HG03565 (cell line): ENCODE measurements at regions not wholly inside any gene's neighbourhood (a gene's known extent, or its start where the extent isn't known, plus 50 kb on each side); places are given as distances from the start of the nearest gene placed in this dataset.

Source experiments
- ATAC-seq: cut with Tn5 transposase; IDR thresholded peaks from one replicate; pipeline ENCODE4 v1.9.1; 2021; ENCODE audit warnings: mild to moderate bottlenecking, moderate library complexity; ENCODE audit not compliant: unreplicated experiment

DNA sequence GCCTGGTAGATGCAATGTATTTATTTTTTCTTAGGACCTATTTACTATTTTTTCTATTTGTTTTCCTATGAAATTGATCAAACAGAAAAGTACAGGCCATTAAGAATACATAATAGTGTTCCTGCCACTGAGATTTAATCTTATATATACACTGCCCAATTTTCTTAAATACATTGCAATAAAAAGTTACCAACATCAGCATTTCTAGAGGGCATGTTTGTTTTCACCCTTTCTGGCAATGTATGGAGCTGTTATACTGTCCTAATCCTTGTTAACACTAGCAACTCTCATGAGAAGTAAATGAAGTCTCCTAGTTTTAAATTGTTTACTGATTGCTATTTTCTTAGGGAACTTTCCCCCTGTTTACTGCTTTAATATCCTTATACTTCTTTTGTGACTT, 359.1 kb upstream of the SEMA3A start:
- no peak for ATAC-seq

- no peak for ATAC-seq
These were observed 354.8 kb upstream of the SEMA3A start for GRCh38 chr7:84549409-84549808.

GRCh38 chr7:84548366-84549365, 354.1 kb upstream of the SEMA3A start:
- ATAC-seq: no peak

- no peak for ATAC-seq
These were observed 352.7 kb upstream of the SEMA3A start for GRCh38 chr7:84547331-84547730.

DNA sequence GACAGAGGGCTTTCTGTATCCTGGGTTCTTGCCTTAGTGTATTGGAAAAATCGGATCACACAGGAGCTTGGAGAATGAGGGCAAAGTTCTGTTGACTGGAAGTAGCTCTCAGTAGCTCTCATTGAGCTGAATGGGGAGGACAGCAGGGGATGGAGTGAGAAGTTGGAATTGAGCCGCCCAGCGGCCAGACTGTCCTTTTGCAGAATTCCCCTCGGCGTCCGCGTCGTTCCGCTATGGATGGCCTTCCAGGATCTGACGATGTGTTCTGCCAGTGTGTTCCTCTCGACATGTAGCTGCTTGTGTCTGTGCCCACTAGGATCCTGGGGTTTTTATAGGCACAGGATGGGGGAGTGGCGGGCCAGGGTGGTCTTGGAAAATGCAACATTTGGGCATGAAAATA, 351.8 kb upstream of the SEMA3A start:
- ATAC-seq: no peak

DNA sequence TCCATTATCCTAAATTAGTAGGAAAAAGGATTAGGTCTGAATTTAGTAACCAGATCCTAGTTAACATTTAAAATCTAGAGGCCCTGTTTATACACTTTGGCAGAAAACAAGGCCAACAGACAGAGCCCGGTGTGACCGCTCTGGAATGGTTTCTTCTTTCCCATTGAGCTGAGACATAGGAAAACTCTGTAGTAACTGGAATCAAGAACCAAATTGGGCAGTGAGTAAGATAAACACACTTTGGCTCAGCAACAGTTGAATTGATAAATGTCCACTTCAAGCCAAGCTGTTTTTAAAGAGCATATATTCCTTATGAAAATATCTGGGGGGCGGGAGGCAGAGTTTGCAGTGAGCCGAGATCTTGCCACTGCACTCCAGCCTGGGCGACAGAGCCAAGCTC, 343.7 kb upstream of the SEMA3A start:
- no peak for ATAC-seq

- ATAC-seq: no peak
These were observed 341.8 kb upstream of the SEMA3A start for GRCh38 chr7:84536271-84536870.

DNA sequence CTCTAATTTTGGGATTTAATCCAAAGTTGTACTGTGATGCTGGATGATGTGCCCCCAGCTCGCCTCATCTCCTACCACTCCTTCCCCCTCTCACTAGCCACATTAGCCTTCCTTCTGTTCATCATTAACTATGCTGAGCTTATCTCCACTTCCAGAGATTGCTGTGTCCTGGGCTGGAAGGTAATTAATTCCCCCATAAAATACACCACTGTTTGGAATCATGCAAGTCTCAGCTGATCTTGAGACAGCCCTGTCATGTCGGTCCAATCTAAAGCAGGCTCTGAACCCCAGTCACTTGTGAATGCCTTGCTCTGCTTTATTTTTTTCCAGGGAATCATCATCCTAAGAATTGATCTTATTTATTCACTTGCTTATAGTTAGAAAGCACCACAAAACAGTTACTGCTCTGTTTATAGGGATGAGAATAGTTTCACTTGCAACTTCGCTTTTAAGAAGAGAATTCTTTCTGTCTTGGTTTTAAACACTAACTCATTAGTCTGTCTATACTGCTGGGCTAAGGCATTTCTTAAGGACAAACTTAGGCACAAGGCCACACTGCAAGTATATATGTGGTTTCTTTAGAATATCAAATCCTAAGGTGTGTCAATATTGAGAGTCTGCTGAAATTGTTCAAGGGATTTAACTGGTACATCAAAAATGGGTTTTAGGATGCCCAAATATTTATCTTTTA, 341.1 kb upstream of the SEMA3A start:
- ATAC-seq: no peak

DNA sequence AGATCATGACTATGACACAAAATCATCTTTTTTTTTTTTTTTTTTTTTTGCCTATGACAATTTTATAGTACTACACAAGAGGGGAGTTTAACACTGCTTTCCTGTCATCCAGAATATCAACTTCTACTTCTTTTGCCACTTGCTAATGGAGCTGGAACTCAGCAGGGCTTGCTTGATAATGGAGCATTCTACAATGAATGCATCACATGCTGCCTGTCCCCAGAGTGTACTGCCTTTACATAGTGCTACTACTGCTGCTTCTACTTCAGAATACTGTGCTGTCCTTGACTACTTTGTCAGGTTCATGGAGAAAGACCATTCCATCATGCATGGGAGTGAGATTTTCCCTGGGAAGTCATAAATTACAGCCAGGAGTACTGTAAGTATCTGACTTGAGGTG, 338.6 kb upstream of the SEMA3A start:
- ATAC-seq: no peak

GRCh38 chr7:84532196-84532595, 337.6 kb upstream of the SEMA3A start:
- no peak for ATAC-seq

GRCh38 chr7:84529480-84530205, 335.1 kb upstream of the SEMA3A start:
- no peak for ATAC-seq

- ATAC-seq: no peak
These were observed 334.3 kb upstream of the SEMA3A start for GRCh38 chr7:84528756-84529479.

DNA sequence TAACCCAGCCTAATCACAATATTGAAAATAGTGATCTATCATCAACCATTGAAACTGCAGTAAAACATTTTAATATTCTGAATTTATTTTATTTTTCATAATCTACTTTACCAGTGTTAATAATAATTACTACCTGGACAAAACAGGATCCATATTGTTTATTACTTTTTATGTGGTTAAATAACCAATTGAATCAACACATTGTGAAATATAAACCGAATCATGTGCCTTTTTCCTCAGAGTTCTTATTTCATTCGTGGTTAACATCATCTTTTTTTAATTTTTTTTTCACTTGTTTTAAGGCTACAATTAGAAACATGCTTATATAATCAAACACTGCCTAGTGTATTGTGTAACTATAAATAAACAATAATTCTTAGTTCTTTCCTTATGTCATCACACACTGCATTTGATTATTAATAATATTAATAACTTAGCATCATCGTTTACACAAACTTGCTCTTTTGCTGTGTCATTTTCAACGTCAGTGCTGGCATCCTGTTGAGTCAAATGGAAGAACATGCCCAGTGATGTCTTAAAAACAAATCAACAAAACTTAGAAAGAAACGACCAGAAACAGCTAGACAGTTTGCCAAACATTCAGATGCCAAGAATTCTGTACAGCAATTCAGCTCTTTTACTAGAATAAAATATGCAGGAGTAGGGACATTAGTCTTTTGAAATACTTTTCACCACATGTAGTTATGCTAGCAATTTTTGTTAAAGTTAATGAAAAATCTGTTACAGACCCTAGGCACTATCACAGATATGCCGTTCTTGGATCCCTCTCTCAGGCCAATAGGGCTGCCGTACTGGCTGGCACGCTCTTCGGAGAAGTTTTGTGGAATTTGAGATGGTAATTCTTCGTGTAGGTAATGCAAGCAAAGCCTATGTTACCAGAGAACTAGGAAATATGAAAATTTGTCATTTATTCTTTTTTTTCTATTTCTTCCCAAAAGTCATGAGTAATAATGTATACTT, 330.4 kb upstream of the SEMA3A start:
- no peak for ATAC-seq

DNA sequence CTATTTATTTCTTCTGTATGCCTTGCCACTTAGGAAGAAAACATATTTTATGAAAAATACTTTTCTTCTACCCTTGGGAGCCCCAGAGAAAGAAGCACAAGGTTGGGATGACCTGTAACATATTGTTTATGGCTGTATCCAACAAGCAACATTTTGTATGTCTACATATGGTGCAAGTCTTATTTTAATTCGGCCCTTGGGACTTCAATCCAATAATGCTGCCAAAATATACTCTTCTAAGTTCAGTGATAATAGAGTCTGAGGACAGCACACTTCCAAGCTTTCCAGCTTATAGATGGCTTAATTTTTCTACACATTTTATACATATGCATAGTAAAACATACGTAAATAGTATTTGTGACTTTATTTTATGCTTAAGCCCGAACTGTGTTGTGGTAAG, 318.5 kb upstream of the SEMA3A start:
- ATAC-seq: no peak

GRCh38 chr7:84512055-84512454, 317.5 kb upstream of the SEMA3A start:
- no peak for ATAC-seq

DNA sequence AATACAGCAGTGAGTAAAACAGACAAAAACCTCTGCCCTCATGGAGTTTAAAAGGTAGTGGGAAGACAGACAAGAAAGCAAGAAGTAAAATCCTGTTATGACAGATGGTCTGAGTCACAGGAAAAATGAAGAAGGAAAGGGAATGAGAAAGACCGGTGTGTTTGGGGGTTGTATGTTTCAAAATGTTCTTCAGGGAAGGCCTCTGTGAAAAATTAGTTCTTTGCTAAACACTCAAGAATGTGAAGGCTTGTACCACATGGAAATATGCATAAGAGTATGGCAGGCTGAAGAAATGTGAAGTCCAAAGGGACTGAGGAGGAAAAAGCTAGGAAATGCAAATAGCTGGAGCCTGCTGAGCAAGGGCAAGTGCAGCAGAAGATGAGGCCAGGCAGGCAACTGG, 315.9 kb upstream of the SEMA3A start:
- no peak for ATAC-seq

- ATAC-seq: no peak
These were observed 314.9 kb upstream of the SEMA3A start for GRCh38 chr7:84509522-84509921.

DNA sequence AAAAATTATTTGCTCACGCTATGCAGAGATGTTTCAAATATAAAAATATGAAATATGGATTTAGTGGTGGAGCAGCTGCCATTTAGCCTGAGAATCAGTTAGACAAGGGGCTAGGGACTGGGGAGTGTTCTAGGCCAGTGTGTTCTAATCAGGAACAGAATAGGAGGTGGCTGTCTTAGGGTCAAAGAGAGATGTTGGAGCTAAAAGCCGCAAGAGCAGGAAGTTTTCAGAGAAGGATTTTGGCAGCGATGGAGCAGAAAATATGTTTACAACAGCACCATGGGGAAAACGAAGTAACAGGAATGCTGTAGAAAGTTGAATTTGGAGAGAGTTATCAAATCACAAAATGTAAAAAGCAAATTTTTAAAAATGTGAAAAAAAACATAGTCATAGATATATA, 314.0 kb upstream of the SEMA3A start:
- no peak for ATAC-seq

- no peak for ATAC-seq
These were observed 312.9 kb upstream of the SEMA3A start for GRCh38 chr7:84507529-84507928.
